Glutamatergic neuron (in vitro differentiated cells): ENCODE measurements at regions not wholly inside any gene's neighbourhood (a gene's known extent, or its start where the extent isn't known, plus 50 kb on each side); places are given as distances from the start of the nearest gene placed in this dataset.

ENCODE experiments used
- DNase-seq: peaks from one replicate; pipeline ENCODE4 v3.0.0; 2022
- H3K27ac Mint-ChIP-seq: one replicate; pipeline ENCODE4 v1.8.0; 2020; ENCODE audit warnings: mild to moderate bottlenecking, mixed read lengths, inconsistent platforms; ENCODE audit not compliant: unreplicated experiment
- H3K27me3 Mint-ChIP-seq: one replicate; pipeline ENCODE4 v1.8.0; 2020; ENCODE audit warnings: mild to moderate bottlenecking, moderate library complexity, mixed read lengths, inconsistent platforms; ENCODE audit not compliant: unreplicated experiment
- H3K36me3 Mint-ChIP-seq: one replicate; pipeline ENCODE4 v1.8.0; 2020; ENCODE audit warnings: mild to moderate bottlenecking, mixed read lengths, inconsistent platforms; ENCODE audit not compliant: unreplicated experiment
- H3K4me1 Mint-ChIP-seq: one replicate; pipeline ENCODE4 v1.8.0; 2020; ENCODE audit warnings: mild to moderate bottlenecking, low read depth, mixed read lengths, inconsistent platforms; ENCODE audit not compliant: unreplicated experiment
- H3K4me3 Mint-ChIP-seq: one replicate; pipeline ENCODE4 v1.8.0; 2020; ENCODE audit warnings: mild to moderate bottlenecking, mixed read lengths, inconsistent platforms; ENCODE audit not compliant: unreplicated experiment
- H3K9me3 Mint-ChIP-seq: one replicate; pipeline ENCODE4 v1.8.0; 2020; ENCODE audit warnings: mild to moderate bottlenecking, moderate library complexity, mixed read lengths, inconsistent platforms; ENCODE audit not compliant: unreplicated experiment
- CTCF ChIP-seq: fragments of 200-600 bp; sonication (generic); IDR thresholded peaks from one replicate; pipeline ENCODE4 v1.5.0; 2021; ENCODE audit not compliant: partially characterized antibody, unreplicated experiment

DNA sequence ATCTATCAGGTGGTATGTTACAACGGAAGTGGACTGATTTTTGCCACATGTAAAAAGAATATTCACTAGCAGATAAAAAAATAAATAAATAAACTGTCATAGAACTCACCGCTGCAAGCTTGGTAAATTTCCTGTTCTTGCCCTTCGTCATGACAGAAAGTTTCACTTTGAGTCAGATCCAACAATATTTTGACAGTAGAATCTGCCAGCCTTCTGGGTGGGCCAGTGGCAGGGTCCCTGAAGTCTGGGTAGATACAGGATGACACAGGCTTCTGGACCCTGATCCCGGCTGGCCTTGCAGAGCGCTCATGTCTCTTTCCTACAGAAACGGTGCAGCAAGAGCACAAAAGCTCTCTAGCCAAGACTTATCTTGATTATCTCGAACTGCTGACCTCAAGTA lies 97.8 kb upstream of the PMAIP1 start:
- Mint-ChIP-seq H3K27ac (no peak overlapping the region), H3K9me3 (peaks cover 2% of the 10 kb centered on the region), H3K4me1 (peaks cover 2% of the 10 kb centered on the region), H3K4me3 (no peak overlapping the region), H3K36me3 (no peaks in the 10 kb centered on the region), H3K27me3 (peaks cover 1% of the 10 kb centered on the region)
- TF ChIP-seq CTCF, result no peak
- no peak for DNase-seq

GRCh38 chr18:59801576-59801975 lies 98.2 kb upstream of the PMAIP1 start:
- Mint-ChIP-seq H3K27me3 (peaks cover 1% of the 10 kb centered on the region), H3K36me3 (no peaks in the 10 kb centered on the region), H3K4me3 (no peak overlapping the region), H3K4me1 (peaks cover 2% of the 10 kb centered on the region), H3K9me3 (peaks cover 2% of the 10 kb centered on the region), H3K27ac (no peak overlapping the region)
- DNase-seq, result no peak
- TF ChIP-seq CTCF, result no peak

DNA sequence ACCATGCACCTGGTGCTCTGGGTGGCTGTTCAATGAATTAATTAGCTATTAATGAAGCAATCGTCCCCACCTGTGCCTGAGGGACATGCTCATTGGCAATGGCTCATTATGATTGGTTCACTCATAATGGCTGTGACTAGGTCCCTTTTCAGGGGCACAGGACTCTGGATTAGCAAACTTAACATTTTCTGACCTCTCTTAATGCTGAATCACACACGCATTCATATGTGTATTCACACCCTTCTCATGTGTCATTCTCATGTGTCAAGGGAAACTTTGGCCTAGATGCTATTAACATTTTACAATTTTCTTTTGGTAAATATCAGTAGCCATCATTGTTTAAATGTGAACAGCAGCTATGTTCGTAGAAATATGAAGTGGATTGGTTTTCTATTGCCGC lies 98.9 kb upstream of the PMAIP1 start:
- no peak for DNase-seq
- H3K27me3 Mint-ChIP-seq, result peaks cover 1% of the 10 kb centered on the region
- peaks cover 2% of the 10 kb centered on the region for H3K4me1 Mint-ChIP-seq
- H3K36me3 Mint-ChIP-seq, result no peaks in the 10 kb centered on the region
- peaks cover 2% of the 10 kb centered on the region for H3K9me3 Mint-ChIP-seq
- no peak overlapping the region for H3K4me3 Mint-ChIP-seq
- no peak for TF ChIP-seq CTCF
- no peak overlapping the region for H3K27ac Mint-ChIP-seq

DNA sequence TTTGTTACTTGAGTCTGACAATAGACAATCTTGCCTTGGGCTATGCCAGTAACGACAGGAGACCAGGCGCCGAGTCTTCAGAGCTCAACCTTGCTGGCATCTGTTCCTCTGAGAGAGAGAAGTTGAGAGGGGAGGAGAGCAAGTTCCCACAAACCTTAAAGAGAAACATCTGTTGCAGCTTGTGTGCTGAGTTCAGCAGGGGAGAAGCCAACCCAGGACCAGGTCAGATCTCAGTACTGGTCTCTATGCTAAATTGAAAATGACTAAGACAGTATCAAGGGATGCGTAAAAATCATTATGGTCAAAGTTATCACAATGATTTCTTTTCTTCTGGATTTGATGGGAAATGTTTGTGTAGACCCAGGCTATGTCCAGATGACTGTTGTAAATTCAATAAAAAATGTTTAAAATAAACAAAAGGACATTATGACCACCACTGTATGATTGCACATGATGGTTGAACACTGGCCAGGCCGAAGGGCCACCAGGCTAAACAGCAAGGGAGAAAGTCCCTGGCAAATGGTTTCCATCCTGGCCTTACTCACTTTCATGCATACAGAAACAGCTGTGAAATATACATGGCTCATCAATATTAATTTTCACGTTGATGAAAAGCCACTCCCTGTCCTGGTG lies 100.3 kb upstream of the PMAIP1 start:
- DNase-seq, result no peak
- Mint-ChIP-seq H3K36me3 (no peaks in the 10 kb centered on the region), H3K27me3 (peaks cover 1% of the 10 kb centered on the region), H3K9me3 (peaks cover 2% of the 10 kb centered on the region), H3K4me3 (no peak overlapping the region), H3K4me1 (peaks cover 2% of the 10 kb centered on the region), H3K27ac (no peak overlapping the region)
- TF ChIP-seq CTCF, result no peak

GRCh38 chr18:59795882-59796281 lies 98.7 kb upstream of the CCBE1 start:
- Mint-ChIP-seq H3K36me3 (no peaks in the 10 kb centered on the region), H3K4me3 (no peak overlapping the region), H3K27me3 (no peaks in the 10 kb centered on the region), H3K9me3 (peaks cover 2% of the 10 kb centered on the region), H3K27ac (no peak overlapping the region), H3K4me1 (peaks cover 2% of the 10 kb centered on the region)
- TF ChIP-seq CTCF, result no peak
- DNase-seq, result no peak
